HAP-1 (cell line): ENCODE measurements at regions not wholly inside any gene's neighbourhood (a gene's known extent, or its start where the extent isn't known, plus 50 kb on each side); places are given as distances from the start of the nearest gene placed in this dataset.

Source experiments
- DNase-seq, 2 experiments: peaks; one replicate each; pipeline ENCODE4 v3.0.0-alpha.2; 2016 to 2020; ENCODE audit warnings: low spot score in 2 of 2
- H3K27me3 ChIP-seq: fragments of 250-450 bp; sonication (Bioruptor Pico); 2 replicates; pipeline ENCODE4 v1.5.1; 2020; ENCODE audit warnings: low read depth, mild to moderate bottlenecking, moderate library complexity
- H3K36me3 ChIP-seq: fragments of 250-450 bp; sonication (Bioruptor Pico); replicated peaks from 2 replicates; pipeline ENCODE4 v1.5.1; 2020; ENCODE audit warnings: mild to moderate bottlenecking
- H3K4me1 ChIP-seq: fragments of 250-450 bp; sonication (Bioruptor Pico); 2 replicates; pipeline ENCODE4 v1.5.1; 2020; ENCODE audit warnings: mild to moderate bottlenecking
- H3K4me3 ChIP-seq: fragments of 250-450 bp; sonication (Bioruptor Pico); 2 replicates; pipeline ENCODE4 v1.5.1; 2020; ENCODE audit warnings: mild to moderate bottlenecking, moderate library complexity
- H3K9me3 ChIP-seq: fragments of 250-450 bp; sonication (Bioruptor Pico); 2 replicates; pipeline ENCODE4 v1.5.1; 2020; ENCODE audit warnings: mild to moderate bottlenecking, moderate library complexity
- in situ Hi-C: fragments of 300-500 bp; cut with MboI; formaldehyde crosslinking; loops from 3 replicates; pipeline ENCODE4 v1.14.3; 2020; ENCODE audit warnings: low sequenced_read_pairs, inconsistent platforms, mixed read lengths

DNA sequence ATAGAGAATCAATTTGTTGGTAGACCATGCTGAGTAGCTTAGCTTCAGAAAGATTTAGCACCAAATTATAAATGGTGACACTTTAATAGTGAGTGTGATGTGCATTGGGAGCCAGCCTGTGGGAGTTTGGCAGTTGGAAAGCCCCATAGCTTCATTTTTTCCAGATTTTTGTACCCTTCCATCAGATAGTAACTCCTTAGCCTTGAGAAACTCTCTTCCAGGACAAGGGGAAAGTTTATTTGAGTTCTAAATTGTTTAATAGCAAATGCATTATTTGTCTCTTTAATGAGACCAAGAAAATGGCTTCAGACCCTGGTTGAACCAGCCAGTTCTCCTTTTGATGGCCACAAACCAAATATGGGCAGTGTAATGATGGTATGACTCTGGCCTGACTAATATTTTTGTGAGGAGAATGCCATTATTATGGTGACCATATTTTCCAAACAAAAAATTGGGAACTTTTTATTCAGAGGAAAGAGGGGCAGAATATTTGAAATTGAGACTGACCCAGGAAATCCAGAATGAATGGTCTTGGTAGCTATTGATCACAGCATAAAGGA, 49.8 kb downstream of the PLCE1 start:
- Histone ChIP-seq H3K27me3 (no peaks in the 10 kb centered on the region), H3K4me1 (peaks cover 15% of the 10 kb centered on the region), H3K4me3 (no peak overlapping the region), H3K36me3 (no peaks in the 10 kb centered on the region), H3K9me3 (no peaks in the 10 kb centered on the region)
- no peak for DNase-seq
- in situ Hi-C loops = no loop called here

DNA sequence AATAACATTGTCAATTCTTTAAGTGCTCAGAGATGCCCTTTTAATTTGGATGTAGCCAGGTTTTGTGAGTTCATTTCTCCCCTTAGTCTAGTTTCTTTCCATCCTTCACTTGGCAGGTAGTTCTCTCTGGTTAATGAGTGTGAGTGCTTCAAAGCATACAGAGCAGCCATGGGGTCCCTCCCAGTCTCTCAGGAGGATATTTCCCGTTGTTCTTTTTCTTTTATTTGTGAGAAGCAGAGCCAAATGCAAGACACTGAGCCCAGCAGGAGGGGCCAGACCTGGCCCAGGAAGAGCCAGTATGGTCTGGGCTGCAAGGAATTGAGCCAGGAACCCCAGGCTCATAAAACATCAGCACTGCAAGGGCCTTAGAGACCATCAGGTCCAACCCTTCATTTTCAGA, 52.4 kb downstream of the PLCE1 start:
- in situ Hi-C loops = no loop called here
- Histone ChIP-seq H3K27me3 (no peaks in the 10 kb centered on the region), H3K36me3 (no peaks in the 10 kb centered on the region), H3K4me3 (no peak overlapping the region), H3K9me3 (no peaks in the 10 kb centered on the region), H3K4me1 (peaks cover 15% of the 10 kb centered on the region)
- no peak for DNase-seq

DNA sequence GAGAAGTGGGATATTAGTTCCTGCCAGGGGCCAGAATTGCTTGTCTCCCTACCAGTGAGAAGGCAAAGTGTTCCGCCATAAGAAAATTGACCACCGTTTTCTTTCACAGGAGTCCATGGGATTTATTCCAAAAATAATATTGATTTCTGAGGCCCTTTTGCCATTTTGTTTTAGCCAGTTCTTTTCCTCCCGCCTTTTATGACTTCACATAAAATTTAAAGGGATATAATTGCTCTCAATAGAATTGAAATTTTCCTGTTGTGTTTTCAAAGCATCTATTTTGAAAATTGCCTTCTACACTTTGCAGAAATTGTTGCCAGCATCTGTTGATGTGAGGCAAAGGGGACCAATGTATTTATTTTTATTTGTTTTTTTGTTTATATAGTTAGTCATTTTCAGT, 53.6 kb downstream of the PLCE1 start:
- Histone ChIP-seq H3K36me3 (no peaks in the 10 kb centered on the region), H3K27me3 (no peaks in the 10 kb centered on the region), H3K4me1 (peaks cover 18% of the 10 kb centered on the region), H3K9me3 (no peaks in the 10 kb centered on the region), H3K4me3 (no peak overlapping the region)
- no peak for DNase-seq
- in situ Hi-C loops = no loop called here

DNA sequence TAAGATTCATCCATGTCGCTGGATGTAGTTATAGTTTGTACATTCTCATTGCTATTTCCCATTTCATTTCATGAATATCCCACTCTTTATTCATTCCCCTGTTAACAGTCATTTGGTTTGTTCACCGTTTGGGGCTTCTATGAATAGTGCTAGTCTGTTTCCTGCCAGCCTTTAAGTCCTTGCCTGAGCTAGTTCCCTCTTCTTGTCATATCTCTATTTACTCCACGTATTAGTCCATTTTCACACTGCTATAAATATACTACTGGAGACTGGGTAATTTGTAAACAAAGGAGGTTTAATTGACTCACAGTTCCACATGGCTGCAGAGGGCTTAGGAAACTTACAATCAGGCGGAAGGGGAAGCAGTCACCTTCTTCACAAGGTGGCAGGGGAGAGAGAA, 56.2 kb downstream of the PLCE1 start:
- H3K27me3 ChIP-seq = no peaks in the 10 kb centered on the region
- in situ Hi-C loops = no loop called here
- DNase-seq = no peak
- no peak overlapping the region for H3K4me3 ChIP-seq
- no peaks in the 10 kb centered on the region for H3K36me3 ChIP-seq
- H3K4me1 ChIP-seq = peaks cover 27% of the 10 kb centered on the region
- H3K9me3 ChIP-seq = no peaks in the 10 kb centered on the region

DNA sequence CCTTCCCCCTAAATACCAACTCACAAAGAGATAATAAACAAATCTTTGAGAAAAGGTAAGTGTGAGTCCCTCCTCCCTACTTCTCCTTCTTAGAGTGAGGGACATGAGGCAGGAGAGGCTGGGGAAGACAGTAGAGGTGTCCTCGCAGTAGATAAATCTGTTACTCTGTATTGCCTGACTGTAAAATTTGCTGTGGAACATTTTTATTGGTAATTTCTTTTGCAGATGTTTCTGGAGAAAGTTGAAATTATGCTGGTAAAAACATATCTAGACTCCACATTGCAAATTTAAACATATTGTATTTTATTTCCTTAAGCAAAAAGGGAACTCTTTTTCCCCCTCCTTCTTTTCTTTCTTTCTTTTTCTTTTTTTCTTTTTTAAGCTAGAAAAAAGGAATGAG, 58.5 kb downstream of the PLCE1 start:
- no peak overlapping the region for H3K4me3 ChIP-seq
- H3K36me3 ChIP-seq = no peaks in the 10 kb centered on the region
- H3K9me3 ChIP-seq = no peaks in the 10 kb centered on the region
- peaks cover 38% of the 10 kb centered on the region for H3K4me1 ChIP-seq
- DNase-seq = no peak
- H3K27me3 ChIP-seq = no peaks in the 10 kb centered on the region
- in situ Hi-C loops = no loop called here

DNA sequence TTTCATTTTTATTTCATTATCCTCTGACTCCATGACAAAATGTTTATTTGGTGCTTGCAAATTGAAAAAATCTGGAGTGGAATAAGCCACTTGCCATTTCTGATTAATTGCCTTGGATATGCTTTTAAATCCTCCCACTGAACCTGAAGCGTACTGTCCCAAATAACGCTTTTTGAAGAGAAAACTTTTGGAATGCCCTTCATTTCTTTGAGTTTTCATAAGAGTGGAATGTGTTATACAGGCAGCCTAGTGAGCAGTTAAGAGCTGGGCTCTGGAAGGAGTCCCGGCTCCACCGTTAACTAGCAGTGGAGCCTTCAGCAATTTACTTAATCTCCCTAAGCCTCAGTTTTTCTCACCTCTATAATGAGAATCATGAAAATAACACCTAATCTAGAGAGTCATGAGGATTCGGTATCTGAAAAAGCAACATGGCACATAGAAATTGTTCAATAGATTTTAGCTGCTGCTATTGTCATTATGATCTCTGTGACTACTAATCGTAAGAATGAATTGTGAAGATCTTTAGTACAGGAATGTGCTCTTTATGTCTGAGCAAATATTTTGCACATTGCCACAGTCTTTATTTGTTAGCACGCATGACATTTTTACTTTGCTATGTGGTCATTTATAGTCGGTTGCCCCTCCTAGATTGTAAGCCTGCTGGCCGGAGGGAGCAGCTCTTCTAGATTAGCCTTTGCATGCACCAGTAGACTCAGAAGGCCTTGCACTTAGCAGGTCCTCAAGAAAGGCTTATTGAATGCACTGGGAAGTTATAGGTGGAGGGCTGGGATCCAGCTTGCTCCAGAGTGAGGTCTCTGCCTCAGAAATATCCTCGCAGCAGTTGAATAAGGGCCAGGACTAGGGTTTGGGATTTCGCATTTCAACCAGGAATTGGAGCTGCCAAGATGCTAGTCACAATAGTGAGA, 59.4 kb downstream of the PLCE1 start:
- in situ Hi-C loops = no loop called here
- peak; percentile 76 to 96 for DNase-seq

DNA sequence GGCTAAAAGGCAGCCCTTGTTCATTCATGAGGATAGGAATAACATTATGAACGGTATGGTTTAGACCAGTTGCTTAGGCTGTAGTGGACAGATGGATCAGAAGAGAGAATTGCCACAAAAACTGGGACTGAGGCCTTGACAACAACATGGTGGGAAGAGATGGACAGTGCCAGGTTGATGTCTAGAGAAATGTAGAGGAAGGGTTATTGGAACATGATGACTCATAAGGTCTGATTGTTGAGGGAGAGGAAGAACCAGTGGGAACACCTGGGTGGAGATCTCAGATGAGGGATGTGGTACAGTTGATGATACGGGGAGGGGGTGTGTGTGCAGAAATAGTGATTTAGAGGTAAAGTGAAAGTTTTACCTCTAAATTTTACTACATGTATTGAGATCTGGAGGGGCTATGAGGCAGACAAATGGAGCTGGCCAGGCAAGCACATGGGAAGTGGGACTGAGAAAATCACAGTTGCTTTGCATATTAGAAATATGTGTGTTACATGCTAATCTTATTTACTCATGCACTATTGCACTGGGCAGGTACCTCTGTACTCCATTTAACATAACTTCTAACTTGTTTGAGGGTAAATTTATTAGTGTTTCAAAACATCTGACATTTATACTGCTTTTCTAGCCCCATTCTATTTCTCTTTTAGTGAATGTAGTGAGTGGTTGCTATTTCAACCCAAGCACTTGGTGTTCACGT, 65.6 kb downstream of the PLCE1 start:
- H3K36me3 ChIP-seq = no peaks in the 10 kb centered on the region
- in situ Hi-C loops = no loop called here
- H3K27me3 ChIP-seq = no peaks in the 10 kb centered on the region
- no peak for DNase-seq
- H3K9me3 ChIP-seq = no peaks in the 10 kb centered on the region
- no peak overlapping the region for H3K4me3 ChIP-seq
- peaks cover 11% of the 10 kb centered on the region for H3K4me1 ChIP-seq

More for the DNA sequence above, 59.4 kb downstream of the PLCE1 start:
- Histone ChIP-seq H3K36me3 (no peaks in the 10 kb centered on the region), H3K27me3 (no peaks in the 10 kb centered on the region), H3K4me1 (peaks cover 38% of the 10 kb centered on the region), H3K9me3 (no peaks in the 10 kb centered on the region), H3K4me3 (no peak overlapping the region)

DNA sequence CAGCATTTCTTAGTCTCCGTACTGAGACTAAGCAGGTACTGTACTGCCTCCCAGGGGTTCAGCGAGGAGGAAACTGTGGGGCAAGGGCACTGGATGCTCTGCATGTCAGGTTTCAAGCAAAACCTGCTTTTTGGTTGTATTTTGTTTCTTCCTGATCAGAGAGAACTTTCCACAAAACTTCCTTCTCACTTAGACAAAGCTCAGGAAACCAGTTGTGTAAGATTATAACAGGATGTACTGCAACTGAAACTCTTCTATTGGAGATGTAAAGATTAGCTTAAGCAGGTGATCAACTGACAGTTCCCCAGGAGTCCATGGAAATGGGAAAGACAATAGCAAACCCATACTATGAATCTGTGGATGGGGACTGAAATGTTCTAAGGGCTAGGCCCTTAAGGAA, 67.3 kb downstream of the PLCE1 start:
- Histone ChIP-seq H3K36me3 (no peaks in the 10 kb centered on the region), H3K4me1 (peaks cover 5% of the 10 kb centered on the region; the same call in 1 of the 2 replicates), H3K9me3 (no peaks in the 10 kb centered on the region), H3K4me3 (no peak overlapping the region), H3K27me3 (no peaks in the 10 kb centered on the region)
- no peak for DNase-seq
- in situ Hi-C loops = no loop called here

DNA sequence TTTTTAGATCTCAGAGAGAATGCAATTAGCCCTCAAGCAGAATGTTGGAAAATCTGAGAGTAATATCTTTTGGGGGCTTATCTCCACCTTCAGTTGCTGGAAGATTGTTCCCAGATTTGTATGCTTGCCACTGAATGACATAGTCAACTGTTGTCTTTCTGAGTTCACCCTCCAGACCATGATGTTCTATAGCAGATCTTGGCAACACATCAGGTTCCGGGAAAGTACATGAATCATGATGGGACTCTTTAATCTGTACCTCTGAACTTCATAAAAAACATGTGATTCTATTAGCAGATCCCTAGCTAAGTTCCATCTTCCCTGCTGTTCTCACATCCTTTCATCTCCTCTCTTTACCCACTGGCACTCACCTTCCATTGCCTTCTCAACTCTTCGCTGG, 68.9 kb downstream of the PLCE1 start:
- no peak for DNase-seq
- H3K9me3 ChIP-seq = no peaks in the 10 kb centered on the region
- H3K4me3 ChIP-seq = no peak overlapping the region
- in situ Hi-C loops = no loop called here
- H3K4me1 ChIP-seq = no peaks in the 10 kb centered on the region
- no peaks in the 10 kb centered on the region for H3K36me3 ChIP-seq
- no peaks in the 10 kb centered on the region for H3K27me3 ChIP-seq

DNA sequence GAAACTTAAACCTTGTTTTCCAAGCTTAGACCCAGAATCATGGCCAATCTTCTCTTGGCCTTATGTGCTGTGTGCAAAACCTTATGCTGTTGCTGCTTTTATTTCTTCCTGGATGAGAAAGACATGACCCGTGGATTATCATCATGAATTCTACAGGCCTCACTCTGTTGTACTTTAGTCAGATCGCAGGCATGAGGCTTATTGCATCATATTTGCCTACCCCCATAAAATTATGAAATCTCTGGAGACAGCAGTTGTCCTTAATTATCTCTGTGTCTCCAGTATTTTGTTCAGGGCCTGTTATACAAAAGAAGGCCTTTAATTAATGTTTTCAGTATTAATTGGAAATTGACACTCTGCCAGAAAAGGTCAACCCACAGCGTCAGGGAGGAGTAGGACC, 71.6 kb downstream of the PLCE1 start:
- in situ Hi-C loops = no loop called here
- H3K36me3 ChIP-seq = no peaks in the 10 kb centered on the region

DNA sequence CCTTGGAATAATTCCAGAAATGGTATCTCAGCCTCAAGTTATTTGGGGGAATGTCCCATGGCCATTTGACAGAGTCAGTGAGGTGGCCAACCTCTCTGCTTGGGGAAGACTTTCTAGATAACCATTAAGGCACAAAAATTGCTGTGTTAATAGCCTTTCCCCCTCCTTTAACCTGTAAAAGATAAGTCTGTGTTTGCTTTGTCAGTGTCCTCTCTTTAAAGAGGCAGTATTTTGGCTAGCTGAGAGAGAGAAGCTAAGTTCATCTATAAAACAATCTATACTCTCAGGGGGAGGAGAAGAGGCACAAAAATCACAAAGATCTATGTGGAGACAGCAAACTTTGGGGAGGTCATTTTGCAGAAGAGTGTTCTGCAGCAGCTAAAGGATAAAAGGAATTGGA, 72.1 kb downstream of the PLCE1 start:
- no peaks in the 10 kb centered on the region for H3K27me3 ChIP-seq
- no peaks in the 10 kb centered on the region for H3K9me3 ChIP-seq
- in situ Hi-C loops = no loop called here
- H3K4me1 ChIP-seq = no peaks in the 10 kb centered on the region
- no peak overlapping the region for H3K4me3 ChIP-seq
- H3K36me3 ChIP-seq = no peaks in the 10 kb centered on the region
- DNase-seq = no peak

More for the DNA sequence above, 71.6 kb downstream of the PLCE1 start:
- Histone ChIP-seq H3K27me3 (no peaks in the 10 kb centered on the region), H3K4me3 (no peak overlapping the region), H3K9me3 (no peaks in the 10 kb centered on the region), H3K4me1 (no peaks in the 10 kb centered on the region)
- no peak for DNase-seq

DNA sequence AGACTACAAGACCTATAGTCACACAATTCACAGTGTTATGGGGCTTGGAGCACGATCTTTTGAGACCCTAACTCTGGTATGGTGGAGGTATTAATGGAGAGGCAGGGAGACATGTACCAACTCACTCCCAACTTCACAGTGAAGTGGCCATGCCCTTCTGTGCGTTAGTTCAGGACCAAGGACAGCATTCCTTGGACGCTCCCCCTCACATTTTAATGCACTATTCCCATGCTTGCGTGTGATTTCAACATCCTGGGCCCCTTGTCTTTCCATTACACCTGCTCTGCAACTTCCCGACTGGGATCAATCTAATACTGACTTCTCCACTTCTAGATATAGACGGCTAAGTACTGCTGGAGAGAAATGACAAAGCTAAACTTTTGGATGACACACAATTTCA, 72.7 kb downstream of the PLCE1 start:
- DNase-seq = peak in 1 of 2 experiments; percentile 60
- Histone ChIP-seq H3K4me1 (no peaks in the 10 kb centered on the region), H3K27me3 (no peaks in the 10 kb centered on the region), H3K4me3 (no peak overlapping the region), H3K9me3 (no peaks in the 10 kb centered on the region), H3K36me3 (no peaks in the 10 kb centered on the region)
- in situ Hi-C loops = no loop called here

DNA sequence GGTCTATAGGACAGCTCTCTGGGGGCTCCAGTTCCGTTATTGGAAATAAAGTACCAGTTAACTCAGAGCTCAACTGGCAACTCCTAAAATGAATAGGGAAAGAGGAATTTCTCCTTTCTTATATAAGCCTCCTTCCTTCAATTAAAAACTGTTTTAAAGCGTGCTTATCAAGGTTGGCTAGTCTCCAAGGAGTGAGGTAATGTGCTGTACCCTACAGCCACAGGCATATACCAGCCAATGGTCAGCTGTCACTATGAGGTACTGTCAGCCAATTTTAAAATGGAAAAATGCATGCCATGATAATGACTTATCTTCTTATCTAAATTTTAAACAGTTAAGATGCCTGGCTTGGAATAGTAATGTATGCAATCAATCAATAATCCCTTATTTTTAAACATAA, 76.2 kb downstream of the PLCE1 start:
- Histone ChIP-seq H3K9me3 (no peaks in the 10 kb centered on the region), H3K4me3 (no peak overlapping the region), H3K36me3 (no peaks in the 10 kb centered on the region), H3K27me3 (no peaks in the 10 kb centered on the region), H3K4me1 (no peaks in the 10 kb centered on the region)
- DNase-seq = no peak
- in situ Hi-C loops = no loop called here

DNA sequence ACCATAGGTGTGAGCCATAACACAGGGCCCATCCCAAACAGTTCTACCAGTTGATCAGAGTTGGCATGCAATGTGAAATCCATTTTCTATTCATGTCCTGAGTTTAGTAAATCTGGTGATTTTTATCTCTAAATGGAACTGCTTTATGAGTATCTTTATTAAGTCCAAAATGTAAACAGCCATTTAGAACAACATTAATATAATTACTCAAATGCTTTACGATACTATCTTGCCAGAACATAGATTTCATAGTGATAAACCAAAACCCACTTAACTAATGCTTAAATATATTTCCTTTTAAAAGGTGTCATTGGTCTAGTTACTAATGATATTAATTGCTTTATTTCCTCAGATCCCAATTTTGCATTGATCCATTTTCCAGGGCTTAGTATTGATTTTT, 80.7 kb downstream of the PLCE1 start:
- Histone ChIP-seq H3K4me1 (no peaks in the 10 kb centered on the region), H3K9me3 (no peaks in the 10 kb centered on the region), H3K36me3 (no peaks in the 10 kb centered on the region), H3K4me3 (no peak overlapping the region), H3K27me3 (no peaks in the 10 kb centered on the region)
- DNase-seq = no peak
- in situ Hi-C loops = no loop called here
